ENCODE measurements at regions not wholly inside any gene's neighbourhood (a gene's known extent, or its start where the extent isn't known, plus 50 kb on each side); places are given as distances from the start of the nearest gene placed in this dataset.

GRCh38 chr10:43765516-43765915 lies 116.8 kb upstream of the ZNF32 start:
- TF ChIP-seq CTCF (IDR thresholded peaks at IDR 0.05) = no peak
- no peak for TF ChIP-seq EP300 (IDR thresholded peaks at IDR 0.05)
- TF ChIP-seq POLR2AphosphoS5 (IDR thresholded peaks at IDR 0.05) = no peak
